H9 (cell line): ENCODE measurements at regions not wholly inside any gene's neighbourhood (a gene's known extent, or its start where the extent isn't known, plus 50 kb on each side); places are given as distances from the start of the nearest gene placed in this dataset.

Experiments
- DNase-seq: peaks from one replicate; pipeline ENCODE4 v3.0.0-alpha.2; 2017
- H2AFZ ChIP-seq: one replicate; pipeline ENCODE4 v1.6.1; 2013; ENCODE audit warnings: mild to moderate bottlenecking, low read length, control low read depth, moderate library complexity
- H2AK5ac ChIP-seq: 2 replicates; pipeline ENCODE4 v1.6.1; 2013; ENCODE audit warnings: low read length, control low read depth, mixed read lengths; ENCODE audit not compliant: insufficient read length
- H2BK120ac ChIP-seq: one replicate; pipeline ENCODE4 v1.6.1; 2013; ENCODE audit warnings: low read depth, mild to moderate bottlenecking, low read length, control low read depth, inconsistent platforms; ENCODE audit not compliant: poor library complexity, severe bottlenecking
- H2BK12ac ChIP-seq: 2 replicates; pipeline ENCODE4 v1.6.1; 2013; ENCODE audit warnings: low read length, control low read depth, mixed read lengths, low read depth; ENCODE audit not compliant: insufficient read length
- H2BK15ac ChIP-seq: 2 replicates; pipeline ENCODE4 v1.6.1; 2013; ENCODE audit warnings: low read depth, low read length, control low read depth
- H2BK20ac ChIP-seq: one replicate; pipeline ENCODE4 v1.6.1; 2013; ENCODE audit warnings: low read depth, mild to moderate bottlenecking, low read length, control low read depth, inconsistent platforms; ENCODE audit not compliant: poor library complexity, severe bottlenecking
- H2BK5ac ChIP-seq: 2 replicates; pipeline ENCODE4 v1.6.1; 2013; ENCODE audit warnings: low read length, control low read depth, mixed read lengths; ENCODE audit not compliant: insufficient read length
- H3K14ac ChIP-seq: 2 replicates; pipeline ENCODE4 v1.6.1; 2013; ENCODE audit warnings: low read length, control low read depth; ENCODE audit not compliant: insufficient read depth
- H3K18ac ChIP-seq: 2 replicates; pipeline ENCODE4 v1.6.1; 2013; ENCODE audit warnings: low read depth, mild to moderate bottlenecking, mixed read lengths, low read length, control low read depth; ENCODE audit not compliant: insufficient read length
- H3K23ac ChIP-seq: 2 replicates; pipeline ENCODE4 v1.6.1; 2013; ENCODE audit warnings: low read length, control low read depth, mixed read lengths, low read depth; ENCODE audit not compliant: insufficient read length
- H3K23me2 ChIP-seq: 2 replicates; pipeline ENCODE4 v1.6.1; 2013; ENCODE audit warnings: low read depth, mild to moderate bottlenecking, mixed read lengths, low read length, control low read depth; ENCODE audit not compliant: insufficient read length, poor library complexity, severe bottlenecking
- H3K27ac ChIP-seq: 2 replicates; pipeline ENCODE4 v1.5.1; 2013; ENCODE audit warnings: low read length, control low read depth, mixed read lengths, low read depth; ENCODE audit not compliant: insufficient read length
- H3K27me3 ChIP-seq: 2 replicates; pipeline ENCODE4 v1.6.1; 2013; ENCODE audit warnings: low read length, control low read depth, inconsistent platforms; ENCODE audit not compliant: insufficient read depth
- H3K4ac ChIP-seq: 2 replicates; pipeline ENCODE4 v1.6.1; 2013; ENCODE audit warnings: low read depth, mild to moderate bottlenecking, control low read depth, inconsistent platforms, low read length, moderate library complexity
- H3K4me1 ChIP-seq: 2 replicates; pipeline ENCODE4 v1.6.1; 2013; ENCODE audit warnings: low read length, control low read depth, inconsistent platforms; ENCODE audit not compliant: insufficient read depth
- H3K4me2 ChIP-seq: 2 replicates; pipeline ENCODE4 v1.6.1; 2013; ENCODE audit warnings: low read length, control low read depth, mixed read lengths; ENCODE audit not compliant: insufficient read length, insufficient read depth
- H3K56ac ChIP-seq: 2 replicates; pipeline ENCODE4 v1.6.1; 2013; ENCODE audit warnings: low read depth, mild to moderate bottlenecking, mixed read lengths, low read length, control low read depth; ENCODE audit not compliant: insufficient read length
- H3K79me1 ChIP-seq: 2 replicates; pipeline ENCODE4 v1.6.1; 2013; ENCODE audit warnings: low read depth, mild to moderate bottlenecking, moderate library complexity, low read length, control low read depth, inconsistent platforms; ENCODE audit not compliant: insufficient read depth, poor library complexity, severe bottlenecking
- H3K79me2 ChIP-seq: 2 replicates; pipeline ENCODE4 v1.6.1; 2013; ENCODE audit warnings: low read length, control low read depth, inconsistent platforms; ENCODE audit not compliant: insufficient read depth
- H3K9ac ChIP-seq: 2 replicates; pipeline ENCODE4 v1.6.1; 2013; ENCODE audit warnings: low read length, control low read depth, mixed read lengths; ENCODE audit not compliant: insufficient read length; ENCODE audit errors: extremely low read depth
- H3K9me3 ChIP-seq: one replicate; pipeline ENCODE4 v1.6.1; 2013; ENCODE audit warnings: low read depth, low read length, inconsistent platforms; ENCODE audit not compliant: control insufficient read depth
- H3T11ph ChIP-seq: one replicate; pipeline ENCODE4 v1.6.1; 2013; ENCODE audit warnings: mild to moderate bottlenecking, low read length, control low read depth, inconsistent platforms
- H4K20me1 ChIP-seq: one replicate; pipeline ENCODE4 v1.6.1; 2013; ENCODE audit not compliant: control insufficient read depth, insufficient read length, insufficient read depth
- H4K5ac ChIP-seq: 2 replicates; pipeline ENCODE4 v1.6.1; 2013; ENCODE audit warnings: low read depth, mild to moderate bottlenecking, mixed read lengths, low read length, control low read depth; ENCODE audit not compliant: insufficient read length
- H4K8ac ChIP-seq: replicated peaks from 2 replicates; pipeline ENCODE4 v1.6.1; 2013; ENCODE audit warnings: low read length, control low read depth, mixed read lengths, low read depth; ENCODE audit not compliant: insufficient read length
- H4K91ac ChIP-seq: 2 replicates; pipeline ENCODE4 v1.6.1; 2013; ENCODE audit warnings: low read depth, mild to moderate bottlenecking, moderate library complexity, mixed read lengths, low read length, control low read depth; ENCODE audit not compliant: insufficient read length
- H3K27ac Mint-ChIP-seq, 3 experiments: 2 replicates in 2 of 3; 3 replicates in 1 of 3; pipeline ENCODE4 v1.8.0; 2020 to 2021; ENCODE audit warnings: mixed read lengths in 3 of 3, mild to moderate bottlenecking in 1 of 3, moderate library complexity in 1 of 3
- H3K27me3 Mint-ChIP-seq: 2 replicates; pipeline ENCODE4 v1.8.0; 2021; ENCODE audit warnings: low read depth, mild to moderate bottlenecking, moderate library complexity, mixed read lengths
- H3K36me3 Mint-ChIP-seq, 3 experiments: 2 replicates in 2 of 3; 3 replicates in 1 of 3; pipeline ENCODE4 v1.8.0; 2020 to 2021; ENCODE audit warnings: low read depth in 3 of 3, mixed read lengths in 3 of 3; ENCODE audit not compliant: insufficient read depth in 1 of 3
- H3K4me1 Mint-ChIP-seq, 2 experiments: 2 replicates each; pipeline ENCODE4 v1.8.0; 2020; ENCODE audit warnings: mixed read lengths in 2 of 2
- H3K4me3 Mint-ChIP-seq, 2 experiments: 2 replicates in 1 of 2; 3 replicates in 1 of 2; pipeline ENCODE4 v1.8.0; 2020 to 2021; ENCODE audit warnings: mild to moderate bottlenecking in 2 of 2, mixed read lengths in 2 of 2, moderate library complexity in 1 of 2
- H3K9me3 Mint-ChIP-seq, 2 experiments: 2 replicates in 1 of 2; 3 replicates in 1 of 2; pipeline ENCODE4 v1.8.0; 2020; ENCODE audit warnings: mild to moderate bottlenecking in 2 of 2, mixed read lengths in 2 of 2, moderate library complexity in 1 of 2
- CTCF ChIP-seq: fragments of 200-600 bp; sonication (generic); conservative IDR thresholded peaks from 3 replicates; pipeline ENCODE4 v1.8.0; 2021; ENCODE audit warnings: antibody characterized with exemption, mild to moderate bottlenecking
- WGBS: extraction: QIAGEN DNeasy Blood & Tissue Kit; methylation state at CpG from one replicate; pipeline ENCODE4 v1.1.7; 2013; ENCODE audit warnings: missing lambda C conversion rate, low lambda C conversion rate, mixed read lengths; ENCODE audit not compliant: insufficient read length; ENCODE audit errors: extremely low coverage; 5-methylcytosine and 5-hydroxymethylcytosine counted together

- WGBS, result no CpG with 5 or more reads among the region's 5 CpGs
These were observed 71.2 kb upstream of the CREB1 start for GRCh38 chr2:207458582-207458981.

More at GRCh38 chr2:207458582-207458981, 71.2 kb upstream of the CREB1 start:
- H3K27ac ChIP-seq, result no peak overlapping the region
- H4K8ac ChIP-seq, result no peak overlapping the region
- H3K9ac ChIP-seq, result no peak overlapping the region
- Mint-ChIP-seq H3K27me3 (no peaks in the 10 kb centered on the region), H3K27ac (no peak overlapping the region), H3K4me3 (no peak overlapping the region), H3K4me1 (peaks cover 10 to 16% of the 10 kb centered on the region in 2 experiments), H3K9me3 (peaks cover 8% of the 10 kb centered on the region in 2 experiments; a peak in 4 of 5 replicates), H3K36me3 (peaks cover under 1 to 12% (median 2%) of the 10 kb centered on the region in 3 experiments; a peak in 6 of 7 replicates)
- no peak overlapping the region for H2BK12ac ChIP-seq
- no peaks in the 10 kb centered on the region for H4K20me1 ChIP-seq
- H3K4me1 ChIP-seq, result no peaks in the 10 kb centered on the region
- H2BK20ac ChIP-seq, result no peak overlapping the region
- no peak overlapping the region for H4K5ac ChIP-seq
- H4K91ac ChIP-seq, result no peak overlapping the region
- H2BK15ac ChIP-seq, result no peak overlapping the region
- H2AFZ ChIP-seq, result no peak overlapping the region
- DNase-seq, result no peak
- H3K79me2 ChIP-seq, result no peaks in the 10 kb centered on the region
- H3T11ph ChIP-seq, result no peak overlapping the region
- H3K9me3 ChIP-seq, result no peaks in the 10 kb centered on the region
- no peak overlapping the region for H3K23ac ChIP-seq
- H3K79me1 ChIP-seq, result no peaks in the 10 kb centered on the region
- H2BK5ac ChIP-seq, result no peak overlapping the region
- no peak overlapping the region for H3K18ac ChIP-seq
- H3K4ac ChIP-seq, result no peak overlapping the region
- no peak overlapping the region for H3K14ac ChIP-seq
- peak; percentile 38; the same call in 2 of the 3 replicates for TF ChIP-seq CTCF
- no peak overlapping the region for H3K4me2 ChIP-seq
- H3K56ac ChIP-seq, result no peak overlapping the region
- H3K23me2 ChIP-seq, result no peaks in the 10 kb centered on the region
- no peak overlapping the region for H2AK5ac ChIP-seq
- H3K27me3 ChIP-seq, result no peaks in the 10 kb centered on the region
- H2BK120ac ChIP-seq, result no peak overlapping the region
